OCI-LY7 (cell line): ENCODE measurements at regions not wholly inside any gene's neighbourhood (a gene's known extent, or its start where the extent isn't known, plus 50 kb on each side); places are given as distances from the start of the nearest gene placed in this dataset.

Experiments
- BruUV-seq: library from RNA; stranded (reverse); fragments of 400-500 nt; replicated peaks from 2 replicates; lab custom pipeline; 2021; lab: Mats Ljungman, UMichigan
- CTCF ChIA-PET: fragments of 300-600 bp; sonication (Branson Sonifier 250); formaldehyde crosslinking; loops from one replicate; lab custom pipeline; 2022; ENCODE audit warnings: antibody characterized with exemption; ENCODE audit not compliant: unreplicated experiment; lab: Charles Lee
- POLR2A ChIA-PET: fragments of 300-600 bp; sonication (Branson Sonifier 250); formaldehyde crosslinking; loops from one replicate; lab custom pipeline; 2022; ENCODE audit warnings: antibody characterized with exemption; lab: Charles Lee
- DNase-seq: peaks from one replicate; pipeline ENCODE4 v3.0.0-alpha.2; 2015; ENCODE audit warnings: low spot score
- H2AFZ ChIP-seq: fragments of 200-600 bp; sonication (generic), shearing (Covaris generic); 2 replicates; pipeline ENCODE4 v1.6.1; 2014; ENCODE audit warnings: mild to moderate bottlenecking, antibody characterized with exemption, low read length, moderate library complexity
- H3K27ac ChIP-seq: fragments of 200-600 bp; sonication (generic); 2 replicates; pipeline ENCODE4 v1.5.1; 2014; ENCODE audit warnings: mixed run types, low read depth, mild to moderate bottlenecking, moderate library complexity, low read length, inconsistent platforms; ENCODE audit not compliant: poor library complexity, severe bottlenecking
- H3K36me3 ChIP-seq: fragments of 200-600 bp; sonication (generic); 2 replicates; pipeline ENCODE4 v1.6.1; 2014; ENCODE audit warnings: mild to moderate bottlenecking, antibody characterized with exemption, low read length, moderate library complexity, mixed read lengths; ENCODE audit not compliant: insufficient read depth
- H3K4me1 ChIP-seq: fragments of 200-600 bp; sonication (generic); 2 replicates; pipeline ENCODE4 v1.5.1; 2014; ENCODE audit warnings: mild to moderate bottlenecking, low read length; ENCODE audit not compliant: insufficient read depth, poor library complexity, severe bottlenecking
- H3K4me2 ChIP-seq: fragments of 200-600 bp; sonication (generic); 2 replicates; pipeline ENCODE4 v1.6.1; 2014; ENCODE audit warnings: mild to moderate bottlenecking, low read length
- H3K4me3 ChIP-seq: fragments of 200-600 bp; sonication (generic); 2 replicates; pipeline ENCODE4 v1.5.1; 2014; ENCODE audit warnings: mild to moderate bottlenecking, low read depth, low read length; ENCODE audit not compliant: poor library complexity, severe bottlenecking
- H3K79me2 ChIP-seq: fragments of 200-600 bp; sonication (generic); 2 replicates; pipeline ENCODE4 v1.6.1; 2016; ENCODE audit warnings: low read depth, mild to moderate bottlenecking, low read length, moderate library complexity, mixed read lengths; ENCODE audit not compliant: insufficient read depth
- H3K9me2 ChIP-seq: fragments of 200-600 bp; sonication (generic); 2 replicates; pipeline ENCODE4 v1.6.1; 2016; ENCODE audit warnings: mild to moderate bottlenecking, low read length, mixed read lengths; ENCODE audit not compliant: insufficient read depth
- H3K9me3 ChIP-seq: fragments of 200-600 bp; sonication (generic); 2 replicates; pipeline ENCODE4 v1.6.1; 2014; ENCODE audit warnings: mild to moderate bottlenecking, mixed run types, low read length, mixed read lengths
- H4K20me1 ChIP-seq: fragments of 200-600 bp; sonication (generic); 2 replicates; pipeline ENCODE4 v1.6.1; 2014; ENCODE audit warnings: mild to moderate bottlenecking, antibody characterized with exemption, low read length, moderate library complexity, mixed read lengths; ENCODE audit not compliant: insufficient read depth
- EZH2phosphoT487 ChIP-seq: fragments of 200-600 bp; sonication (generic); IDR thresholded peaks from 2 replicates; pipeline ENCODE4 v1.6.1; 2018; ENCODE audit warnings: low read depth, borderline replicate concordance, mild to moderate bottlenecking, mixed run types, antibody characterized with exemption, low read length, moderate library complexity, mixed read lengths
- intact Hi-C: fragments of 100-400 bp; cut with micrococcal nuclease; formaldehyde crosslinking; loops from one replicate; pipeline ENCODE4 v1.10.0; 2022; ENCODE audit not compliant: unreplicated experiment
- TF ChIP-seq, protein P1 (sequence below): fragments of 200-600 bp; sonication (generic); conservative IDR thresholded peaks from 2 replicates; pipeline ENCODE4 v1.5.1; 2014; ENCODE audit warnings: mild to moderate bottlenecking, antibody characterized with exemption, low read length, moderate library complexity, mixed read lengths

DNA sequence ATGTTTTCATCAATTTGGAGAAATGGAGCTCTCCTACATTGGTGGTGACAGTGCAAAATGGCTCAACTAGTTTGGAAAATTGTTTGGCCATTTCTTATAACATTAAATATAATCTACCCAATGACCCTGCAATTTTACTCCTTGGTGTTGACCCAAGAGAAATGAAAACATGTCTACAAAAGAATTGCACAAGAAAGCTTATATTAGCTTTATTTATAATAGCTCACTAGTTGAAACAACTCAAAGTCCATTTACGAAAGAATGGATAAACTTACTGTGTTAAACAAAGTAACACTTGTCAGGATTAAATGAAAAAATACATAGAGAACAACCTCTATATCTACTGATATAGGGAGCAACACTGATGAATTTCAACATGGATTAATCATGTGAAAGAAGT lies 539.9 kb downstream of the DNAJB9 start:
- H3K4me1 ChIP-seq = no peaks in the 10 kb centered on the region
- POLR2A ChIA-PET = no interaction called here
- no peak overlapping the region for H3K4me2 ChIP-seq
- H4K20me1 ChIP-seq = no peaks in the 10 kb centered on the region
- no TSS peak for BruUV-seq
- intact Hi-C loops = no loop called here
- no peak for TF ChIP-seq EZH2phosphoT487
- TF ChIP-seq, protein P1, sequence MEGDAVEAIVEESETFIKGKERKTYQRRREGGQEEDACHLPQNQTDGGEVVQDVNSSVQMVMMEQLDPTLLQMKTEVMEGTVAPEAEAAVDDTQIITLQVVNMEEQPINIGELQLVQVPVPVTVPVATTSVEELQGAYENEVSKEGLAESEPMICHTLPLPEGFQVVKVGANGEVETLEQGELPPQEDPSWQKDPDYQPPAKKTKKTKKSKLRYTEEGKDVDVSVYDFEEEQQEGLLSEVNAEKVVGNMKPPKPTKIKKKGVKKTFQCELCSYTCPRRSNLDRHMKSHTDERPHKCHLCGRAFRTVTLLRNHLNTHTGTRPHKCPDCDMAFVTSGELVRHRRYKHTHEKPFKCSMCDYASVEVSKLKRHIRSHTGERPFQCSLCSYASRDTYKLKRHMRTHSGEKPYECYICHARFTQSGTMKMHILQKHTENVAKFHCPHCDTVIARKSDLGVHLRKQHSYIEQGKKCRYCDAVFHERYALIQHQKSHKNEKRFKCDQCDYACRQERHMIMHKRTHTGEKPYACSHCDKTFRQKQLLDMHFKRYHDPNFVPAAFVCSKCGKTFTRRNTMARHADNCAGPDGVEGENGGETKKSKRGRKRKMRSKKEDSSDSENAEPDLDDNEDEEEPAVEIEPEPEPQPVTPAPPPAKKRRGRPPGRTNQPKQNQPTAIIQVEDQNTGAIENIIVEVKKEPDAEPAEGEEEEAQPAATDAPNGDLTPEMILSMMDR = no peak
- no peaks in the 10 kb centered on the region for H3K9me3 ChIP-seq
- no peak overlapping the region for H2AFZ ChIP-seq
- CTCF ChIA-PET = no interaction called here
- no peaks in the 10 kb centered on the region for H3K9me2 ChIP-seq
- DNase-seq = no peak
- H3K79me2 ChIP-seq = no peaks in the 10 kb centered on the region
- H3K36me3 ChIP-seq = no peaks in the 10 kb centered on the region
- no peak overlapping the region for H3K4me3 ChIP-seq
- H3K27ac ChIP-seq = no peak overlapping the region

DNA sequence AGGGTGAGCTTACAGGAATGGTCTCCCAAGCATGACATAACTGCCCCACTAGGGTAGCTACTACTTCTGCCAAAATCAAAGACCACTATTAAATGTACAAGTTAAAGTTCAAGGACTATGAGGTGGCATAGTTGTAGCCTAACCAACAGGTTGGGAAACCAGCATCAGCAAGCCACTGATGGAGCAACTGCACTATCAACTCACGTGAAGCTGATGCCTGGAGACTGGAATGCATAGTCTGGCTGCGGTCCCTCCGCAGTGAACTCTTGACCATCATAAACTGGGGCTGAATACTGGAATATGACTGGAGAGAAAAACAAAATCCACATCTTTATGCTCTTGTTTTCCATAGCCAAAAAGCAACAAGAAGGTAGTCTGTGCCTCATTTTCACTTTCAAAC lies 541.4 kb downstream of the DNAJB9 start:
- H3K9me2 ChIP-seq = no peaks in the 10 kb centered on the region

DNA sequence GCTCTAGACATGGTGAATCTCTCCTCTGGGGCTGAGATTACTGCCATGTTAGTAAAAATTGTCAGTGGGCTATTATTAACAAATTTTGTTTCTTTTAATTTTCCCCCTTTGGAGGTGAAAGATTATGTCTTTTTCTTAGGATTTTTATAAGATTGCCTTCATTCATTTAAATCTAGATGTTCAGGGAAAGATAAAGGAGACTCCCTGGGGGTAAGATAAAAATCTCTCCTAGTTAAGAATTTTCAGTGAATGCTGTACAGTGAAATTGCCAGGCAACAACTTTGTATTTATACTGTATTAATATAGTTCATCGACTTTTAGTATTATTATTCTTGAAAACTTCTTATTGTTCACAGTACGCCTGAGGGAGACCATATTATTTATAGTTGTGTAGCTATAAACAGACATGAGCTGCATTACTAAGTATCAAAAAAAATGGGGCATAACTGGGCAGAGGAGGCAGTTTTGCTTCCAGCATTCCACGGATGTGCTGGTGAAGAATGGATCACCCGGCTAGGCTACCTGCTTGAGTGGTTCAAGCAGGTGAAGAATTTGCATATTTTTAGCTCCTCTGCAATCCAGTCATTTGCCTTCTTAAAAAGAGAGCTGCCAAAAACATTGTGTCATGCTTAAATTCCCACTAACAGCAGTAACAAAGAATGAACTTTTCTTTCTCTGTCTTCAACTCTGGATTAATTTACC lies 552.1 kb downstream of the DNAJB9 start:
- Histone ChIP-seq H2AFZ (no peak overlapping the region), H3K36me3 (no peaks in the 10 kb centered on the region), H3K4me3 (no peak overlapping the region), H3K4me1 (no peaks in the 10 kb centered on the region), H3K79me2 (no peaks in the 10 kb centered on the region), H3K4me2 (no peak overlapping the region), H4K20me1 (no peaks in the 10 kb centered on the region), H3K9me3 (no peaks in the 10 kb centered on the region), H3K9me2 (no peaks in the 10 kb centered on the region), H3K27ac (no peak overlapping the region)
- POLR2A ChIA-PET = no interaction called here
- DNase-seq = no peak
- intact Hi-C loops = no loop called here
- no peak for TF ChIP-seq EZH2phosphoT487
- TF ChIP-seq, protein P1 = no peak
- no TSS peak for BruUV-seq
- CTCF ChIA-PET = no interaction called here

More for the DNA sequence above, 541.4 kb downstream of the DNAJB9 start:
- H3K79me2 ChIP-seq = no peaks in the 10 kb centered on the region
- ChIA-PET CTCF (no interaction called here), POLR2A (no interaction called here)
- no peaks in the 10 kb centered on the region for H3K4me1 ChIP-seq
- H3K4me2 ChIP-seq = no peak overlapping the region
- no peak overlapping the region for H3K27ac ChIP-seq
- H3K36me3 ChIP-seq = no peaks in the 10 kb centered on the region
- no TSS peak for BruUV-seq
- H3K4me3 ChIP-seq = no peak overlapping the region
- TF ChIP-seq, protein P1 = no peak
- no peak for TF ChIP-seq EZH2phosphoT487
- no peak for DNase-seq
- intact Hi-C loops = no loop called here
- no peaks in the 10 kb centered on the region for H3K9me3 ChIP-seq
- no peaks in the 10 kb centered on the region for H4K20me1 ChIP-seq
- H2AFZ ChIP-seq = no peak overlapping the region
